Putamen (tissue), 1 donor: ENCODE measurements at regions not wholly inside any gene's neighbourhood (a gene's known extent, or its start where the extent isn't known, plus 50 kb on each side); places are given as distances from the start of the nearest gene placed in this dataset.

ENCODE experiments used
- DNase-seq: peaks from one replicate; pipeline ENCODE4 v3.0.0-alpha.2; 2016; ENCODE audit warnings: low spot score

DNA sequence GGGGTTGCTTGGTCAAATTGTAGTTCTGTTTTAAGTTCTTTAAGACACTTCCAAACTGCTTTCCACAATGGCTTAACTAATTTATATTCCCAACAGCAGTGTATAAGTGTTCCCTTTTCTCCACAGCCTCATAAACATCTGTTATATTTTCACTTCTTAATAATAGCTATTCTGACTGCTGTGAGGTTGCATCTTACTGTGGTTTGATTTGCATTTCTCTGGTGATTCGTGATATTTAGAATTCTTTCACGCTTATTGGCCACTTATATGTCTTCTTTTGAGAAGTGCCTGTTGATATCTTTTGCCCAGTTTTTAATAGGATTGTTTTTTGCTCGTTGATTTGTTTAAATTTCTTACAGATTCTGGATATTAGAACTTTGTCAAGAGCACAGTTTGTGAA lies 278.6 kb upstream of the ITM2A start:
- no peak for DNase-seq

DNA sequence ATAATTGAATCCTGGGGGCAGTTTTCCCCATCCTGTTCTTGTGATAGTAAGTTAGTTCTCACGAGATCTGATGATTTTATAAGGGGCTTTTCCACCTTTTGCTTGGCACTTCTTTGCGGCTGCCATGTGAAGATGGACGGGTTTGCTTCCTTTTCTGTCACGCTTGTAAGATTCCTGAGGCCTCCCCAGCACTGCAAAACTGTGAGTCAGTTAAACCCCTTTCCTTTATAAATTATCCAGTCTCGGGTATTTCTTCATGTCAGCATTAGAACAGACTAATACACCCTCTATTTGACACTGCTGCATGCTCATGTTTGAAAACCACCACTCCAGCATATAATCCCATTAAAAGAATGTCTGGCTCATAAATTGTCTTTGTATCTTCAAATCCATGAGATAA lies 264.4 kb upstream of the ITM2A start:
- DNase-seq, result no peak

GRCh38 chrX:79630033-79631009 lies 263.2 kb upstream of the ITM2A start:
- no peak for DNase-seq

DNA sequence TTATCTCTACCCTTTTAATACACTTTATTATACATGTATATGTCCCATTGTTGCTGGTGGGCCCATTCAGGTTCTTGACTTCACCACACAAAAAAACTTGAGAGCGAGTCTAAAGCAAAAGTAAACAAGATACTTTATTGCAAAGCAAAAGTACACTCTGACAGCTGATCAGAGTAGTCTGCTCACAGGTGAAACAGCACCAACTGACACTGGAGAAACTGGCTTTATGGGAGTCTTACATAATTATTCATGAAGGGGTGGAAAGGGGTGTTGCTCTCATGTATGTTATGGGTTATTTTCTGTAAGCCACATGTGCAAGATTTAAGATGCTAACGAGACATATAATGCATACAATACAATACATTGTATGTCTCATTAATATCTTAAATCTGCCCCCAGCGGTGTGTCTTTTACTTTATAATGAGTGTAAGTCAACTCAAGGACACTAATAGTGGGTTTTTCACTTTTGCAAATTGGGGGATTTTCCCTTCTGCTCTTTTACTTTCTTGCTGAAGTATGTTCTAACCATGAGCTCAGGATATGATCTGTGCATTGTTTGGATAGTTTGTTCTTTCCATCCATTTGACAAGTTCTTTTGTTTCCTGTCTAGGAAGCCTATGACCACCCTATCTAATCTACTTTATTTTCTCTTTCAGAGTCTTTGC lies 256.1 kb upstream of the ITM2A start:
- no peak for DNase-seq

- DNase-seq, result no peak
Observed at GRCh38 chrX:79618280-79618679, 251.1 kb upstream of the ITM2A start.

DNA sequence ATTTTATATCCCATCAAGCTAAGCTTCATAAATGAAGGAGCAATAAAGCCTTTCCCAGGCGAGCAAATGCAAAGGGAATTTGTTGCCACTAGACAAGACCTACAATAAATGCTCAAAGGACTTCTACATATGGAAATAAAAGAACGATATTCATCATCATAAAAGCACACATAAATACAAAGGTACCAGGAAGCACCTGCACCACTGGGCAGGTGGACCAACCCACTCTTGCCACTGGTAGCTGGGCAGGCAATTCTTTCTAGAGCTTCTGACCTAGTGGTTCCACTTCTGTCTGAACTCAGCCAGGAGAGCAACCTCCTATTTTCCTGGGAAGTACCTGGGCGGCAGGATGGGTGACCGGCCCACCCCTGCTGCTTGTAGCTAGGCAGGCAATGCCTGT lies 237.2 kb upstream of the ITM2A start:
- DNase-seq, result no peak

GRCh38 chrX:79601341-79602131 lies 234.4 kb upstream of the ITM2A start:
- no peak for DNase-seq

- DNase-seq, result no peak
Observed at GRCh38 chrX:79592259-79592658, 225.1 kb upstream of the ITM2A start.

GRCh38 chrX:79588233-79588632 lies 221.1 kb upstream of the ITM2A start:
- DNase-seq, result no peak

DNA sequence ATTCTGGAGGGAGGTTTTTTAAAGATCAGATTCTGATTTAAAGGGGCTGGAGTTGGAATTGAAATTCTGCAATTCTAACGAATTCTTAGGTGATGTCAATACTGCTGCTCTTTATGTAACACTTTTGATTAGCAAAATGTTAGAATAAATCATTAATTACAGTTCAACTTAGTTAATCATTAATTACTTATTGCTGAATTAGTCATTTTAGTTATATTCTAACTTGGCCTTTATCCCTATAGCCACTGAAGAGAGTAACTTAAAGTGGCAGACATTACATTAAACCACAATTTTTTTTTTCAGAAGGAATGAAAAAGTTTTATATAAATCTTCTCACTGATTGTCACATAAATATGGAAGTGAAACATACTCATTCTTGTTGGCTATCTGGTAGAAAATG lies 206.6 kb upstream of the ITM2A start:
- no peak for DNase-seq

DNA sequence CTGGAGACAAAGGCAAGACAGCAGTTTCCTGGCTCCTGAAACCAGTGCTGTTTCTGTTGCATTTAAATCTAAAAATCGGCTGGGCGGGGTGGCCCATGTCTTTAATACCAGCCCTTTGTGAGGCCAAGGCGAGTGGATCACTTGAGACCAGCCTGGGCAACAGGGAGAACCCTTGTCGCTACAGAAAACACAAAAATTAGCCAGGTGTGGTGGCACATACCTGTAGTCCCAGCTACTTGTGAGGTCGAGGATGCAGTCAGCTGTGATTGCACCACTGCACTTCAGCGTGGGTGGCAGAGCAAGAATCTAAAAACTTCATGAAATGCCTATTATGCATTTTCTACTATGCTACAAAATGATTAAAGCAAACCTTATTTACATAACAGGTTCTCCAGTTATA lies 205.4 kb upstream of the ITM2A start:
- no peak for DNase-seq

GRCh38 chrX:79570524-79571240 lies 203.5 kb upstream of the ITM2A start:
- DNase-seq, result no peak

GRCh38 chrX:79568309-79568708 lies 201.2 kb upstream of the ITM2A start:
- no peak for DNase-seq

DNA sequence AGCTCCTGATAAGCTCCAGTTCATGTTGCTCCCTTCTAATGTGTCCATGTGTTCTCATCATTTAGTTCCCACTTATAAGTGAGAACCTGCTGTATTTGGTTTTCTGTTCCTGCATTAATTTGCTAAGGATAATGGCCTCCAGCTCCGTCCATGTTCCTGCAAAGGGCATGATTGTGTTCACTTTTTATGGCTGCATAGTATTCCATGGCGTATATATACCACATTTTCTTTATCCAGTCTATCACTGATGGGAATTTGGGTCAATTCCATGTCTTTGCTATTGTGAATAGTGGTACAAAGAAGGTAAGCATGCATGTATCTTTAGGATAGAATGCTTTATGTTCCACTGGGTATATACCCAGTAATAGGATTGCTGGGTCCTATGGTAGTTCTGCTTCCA lies 197.2 kb upstream of the ITM2A start:
- DNase-seq, result no peak

GRCh38 chrX:79559290-79559689 lies 192.2 kb upstream of the ITM2A start:
- no peak for DNase-seq

DNA sequence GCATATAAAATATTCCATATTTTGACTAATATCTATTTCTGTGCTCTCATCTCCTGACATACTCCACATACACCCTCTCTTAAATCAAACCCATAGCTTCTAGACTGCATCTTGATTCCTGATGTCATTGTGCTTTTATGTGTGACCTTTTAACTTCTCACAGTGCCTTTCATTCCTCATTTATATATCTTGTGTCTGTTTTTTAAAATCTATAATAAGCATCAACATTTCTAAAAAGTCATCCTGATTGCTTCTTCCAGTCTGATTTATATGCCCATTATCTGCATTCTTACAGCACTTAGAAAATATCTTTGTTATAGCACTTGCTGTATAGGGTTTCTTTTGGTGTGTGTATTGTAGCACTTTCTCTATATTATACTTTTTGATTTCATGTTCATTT lies 190.1 kb upstream of the ITM2A start:
- DNase-seq, result no peak

- DNase-seq, result peak; percentile 55
Observed at GRCh38 chrX:79556800-79557199, 189.7 kb upstream of the ITM2A start.

GRCh38 chrX:79530310-79531108 lies 163.4 kb upstream of the ITM2A start:
- DNase-seq, result no peak

- no peak for DNase-seq
Observed at GRCh38 chrX:79524642-79525041, 157.5 kb upstream of the ITM2A start.

DNA sequence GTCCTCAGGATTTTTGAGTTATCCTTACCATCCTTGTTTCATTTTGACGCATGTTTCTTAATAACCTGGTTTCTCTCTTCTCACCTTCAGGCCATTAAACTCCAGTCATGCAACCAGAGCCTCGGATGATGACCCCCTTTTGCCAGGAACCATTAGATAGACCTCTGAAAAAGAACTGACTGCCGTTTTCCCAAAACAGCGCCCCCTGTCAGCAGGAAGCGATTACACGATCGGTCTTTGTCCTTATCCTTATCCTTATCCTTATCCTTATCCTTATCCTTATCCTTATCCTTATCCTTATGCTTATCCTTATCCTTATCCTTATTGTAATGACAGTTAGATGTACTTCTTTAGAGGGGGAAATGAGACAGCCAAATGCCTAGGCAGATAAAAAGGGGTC lies 148.4 kb upstream of the ITM2A start:
- no peak for DNase-seq

DNA sequence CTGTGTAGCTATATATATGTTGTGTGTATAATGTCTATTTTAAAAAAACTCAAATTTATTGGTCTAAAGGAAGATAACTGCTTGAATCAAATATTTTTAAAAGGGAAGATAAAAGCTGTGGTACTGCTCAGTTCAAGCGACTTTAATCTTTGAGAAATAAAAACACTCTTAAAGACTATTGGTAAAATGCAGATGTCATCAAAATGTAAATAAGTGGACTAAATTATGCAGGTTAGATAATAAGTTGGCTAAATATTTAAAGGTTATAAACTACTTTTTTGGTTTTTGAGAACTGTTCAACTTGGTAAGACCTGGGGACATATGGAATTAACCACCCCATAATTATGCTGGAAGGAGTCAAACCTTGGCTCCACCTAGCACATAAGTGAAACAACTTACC lies 144.7 kb upstream of the ITM2A start:
- DNase-seq, result no peak
